Astrocyte (in vitro differentiated cells and primary cell): ENCODE measurements at regions not wholly inside any gene's neighbourhood (a gene's known extent, or its start where the extent isn't known, plus 50 kb on each side); places are given as distances from the start of the nearest gene placed in this dataset.

Experiments used
- CTCF ChIP-seq: IDR thresholded peaks from 2 replicates; pipeline ENCODE4 v1.5.1; 2011; ENCODE audit warnings: low read depth, mild to moderate bottlenecking, inconsistent platforms, low read length, moderate library complexity; ENCODE audit not compliant: insufficient read depth
- EZH2 ChIP-seq: IDR thresholded peaks from 2 replicates; pipeline ENCODE4 v1.6.1; 2012; ENCODE audit warnings: mild to moderate bottlenecking, low read length, inconsistent platforms; ENCODE audit not compliant: insufficient read depth

- TF ChIP-seq CTCF (no peak), EZH2 (no peak)
These were observed 122.2 kb downstream of the RTP4 start for GRCh38 chr3:187490366-187490765.
